DLD1 (cell line): ENCODE measurements at regions not wholly inside any gene's neighbourhood (a gene's known extent, or its start where the extent isn't known, plus 50 kb on each side); places are given as distances from the start of the nearest gene placed in this dataset.

Experiments used
- in situ Hi-C: cut with HindIII; loops from 2 replicates; pipeline ENCODE4 v1.10.0; 2017; ENCODE audit warnings: low sequenced_read_pairs

DNA sequence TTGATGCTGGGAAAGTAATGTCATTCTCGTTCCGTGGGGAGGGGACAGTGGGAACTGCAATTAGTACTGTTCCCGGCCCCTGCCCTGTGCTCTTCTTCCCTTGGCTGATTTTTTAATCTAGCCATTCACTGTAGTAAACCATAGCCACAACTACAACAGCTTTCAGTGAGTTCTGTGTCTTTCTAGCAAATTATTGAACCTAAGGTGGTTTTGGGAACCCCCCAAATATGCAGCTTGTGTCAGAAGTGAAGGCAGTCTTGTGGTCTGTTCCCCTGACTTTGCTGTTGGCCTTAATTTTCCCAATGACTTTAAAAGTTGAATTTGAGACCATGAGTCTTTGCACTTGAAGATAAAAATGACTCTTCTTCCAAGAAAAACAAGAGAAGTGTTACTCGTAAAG lies 114.3 kb upstream of the ETV6 start:
- in situ Hi-C loops, result loop anchor here (25.0 kb wide), 1 partner anchor 802 kb away; no protein-coding TSS in a partner anchor

DNA sequence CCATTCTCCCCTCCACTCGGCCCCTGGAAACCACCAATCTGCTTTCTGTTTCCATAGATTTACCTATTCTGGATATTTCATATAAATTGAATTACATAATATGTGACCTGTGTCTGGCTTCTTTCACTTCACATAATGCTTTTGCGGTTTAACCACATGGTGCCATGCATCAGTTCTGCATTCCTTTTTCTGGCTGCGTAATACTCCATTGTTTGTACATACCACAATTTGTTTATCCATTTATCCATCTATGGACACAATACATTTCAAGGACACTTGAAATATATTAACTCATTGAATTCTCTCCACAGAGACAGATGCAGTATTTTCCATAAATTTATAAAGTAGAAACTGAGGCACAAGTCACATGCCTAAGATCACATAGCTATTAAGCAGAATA lies 110.3 kb upstream of the ETV6 start:
- in situ Hi-C loops, result loop anchor here (25.0 kb wide), 1 partner anchor 798 kb away; no protein-coding TSS in a partner anchor

DNA sequence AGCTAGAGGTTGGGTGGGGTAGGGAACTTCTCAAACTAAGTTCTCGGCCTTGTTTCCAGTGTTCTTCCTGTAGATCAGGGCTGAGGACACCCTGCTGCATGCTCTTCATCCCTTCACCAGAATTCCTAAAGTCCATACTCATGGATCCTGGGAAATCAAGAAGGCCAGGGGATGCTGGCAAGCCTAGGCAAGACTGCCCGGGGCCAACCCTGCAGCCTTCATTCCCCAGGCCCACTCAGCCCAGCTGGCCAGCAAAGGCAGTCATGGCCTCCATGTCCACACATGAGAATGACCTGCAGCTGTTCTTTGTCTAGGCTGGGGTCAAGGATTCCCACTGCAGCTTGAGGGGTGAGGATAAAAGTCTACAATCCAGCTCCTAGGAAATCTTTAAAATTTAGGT lies 109.3 kb upstream of the ETV6 start:
- in situ Hi-C loops, result loop anchor here (25.0 kb wide), 1 partner anchor 797 kb away; no protein-coding TSS in a partner anchor

DNA sequence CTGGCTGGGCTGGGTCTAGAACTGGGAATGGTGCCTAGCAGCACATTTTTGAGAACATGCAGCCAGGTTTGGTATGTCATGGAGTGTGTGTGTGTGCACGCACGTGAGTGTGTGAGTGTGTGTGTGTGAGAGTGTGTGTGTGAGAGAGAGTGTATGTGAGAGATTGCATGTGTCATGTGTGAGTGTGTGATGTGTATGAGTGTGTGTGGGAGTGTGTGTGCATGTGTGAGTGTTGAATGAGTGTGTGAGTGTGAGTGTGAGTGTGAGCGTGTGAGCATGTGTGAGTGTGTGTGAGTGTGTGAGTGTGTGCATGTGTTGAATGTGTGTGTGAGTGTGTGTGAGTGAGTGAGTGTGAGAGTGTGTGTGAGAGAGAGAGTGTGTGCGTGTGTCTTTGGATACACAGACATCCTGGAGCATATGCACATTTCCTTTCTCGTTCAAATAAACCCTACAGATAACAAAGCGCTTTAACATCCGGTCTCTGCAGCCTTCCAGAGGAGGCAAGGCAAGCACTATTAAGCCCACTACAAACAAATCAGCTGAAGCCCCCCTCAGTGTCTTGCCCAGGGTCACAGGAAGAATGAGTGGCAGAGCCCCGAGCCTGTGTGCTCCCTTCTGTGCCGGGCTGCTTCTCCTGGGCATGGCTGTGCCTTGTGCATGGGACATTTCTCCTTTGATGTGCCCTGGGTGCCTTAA lies 108.7 kb upstream of the ETV6 start:
- in situ Hi-C loops, result loop anchor here (25.0 kb wide), 1 partner anchor 797 kb away; no protein-coding TSS in a partner anchor

DNA sequence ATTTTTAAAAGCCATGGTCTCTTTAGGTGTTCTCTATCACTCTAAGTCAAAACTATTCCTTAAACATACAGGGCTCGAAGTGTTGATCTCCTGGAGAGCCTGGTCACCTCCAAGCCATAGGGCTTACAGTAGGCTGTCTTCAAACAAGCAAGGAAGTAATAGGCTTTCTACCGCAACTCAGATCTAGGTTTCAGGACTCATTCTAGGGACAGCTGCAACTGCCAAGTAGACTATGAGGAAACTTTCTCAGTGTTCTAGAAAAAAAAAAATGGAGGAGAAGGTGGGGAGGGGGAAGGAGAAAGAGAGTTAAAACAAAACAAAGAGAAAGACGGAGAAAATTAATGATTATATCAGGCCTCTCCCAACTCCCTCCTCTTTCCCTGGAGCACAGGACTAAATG lies 106.9 kb upstream of the ETV6 start:
- in situ Hi-C loops, result loop anchor here (25.0 kb wide), 1 partner anchor 795 kb away; no protein-coding TSS in a partner anchor

DNA sequence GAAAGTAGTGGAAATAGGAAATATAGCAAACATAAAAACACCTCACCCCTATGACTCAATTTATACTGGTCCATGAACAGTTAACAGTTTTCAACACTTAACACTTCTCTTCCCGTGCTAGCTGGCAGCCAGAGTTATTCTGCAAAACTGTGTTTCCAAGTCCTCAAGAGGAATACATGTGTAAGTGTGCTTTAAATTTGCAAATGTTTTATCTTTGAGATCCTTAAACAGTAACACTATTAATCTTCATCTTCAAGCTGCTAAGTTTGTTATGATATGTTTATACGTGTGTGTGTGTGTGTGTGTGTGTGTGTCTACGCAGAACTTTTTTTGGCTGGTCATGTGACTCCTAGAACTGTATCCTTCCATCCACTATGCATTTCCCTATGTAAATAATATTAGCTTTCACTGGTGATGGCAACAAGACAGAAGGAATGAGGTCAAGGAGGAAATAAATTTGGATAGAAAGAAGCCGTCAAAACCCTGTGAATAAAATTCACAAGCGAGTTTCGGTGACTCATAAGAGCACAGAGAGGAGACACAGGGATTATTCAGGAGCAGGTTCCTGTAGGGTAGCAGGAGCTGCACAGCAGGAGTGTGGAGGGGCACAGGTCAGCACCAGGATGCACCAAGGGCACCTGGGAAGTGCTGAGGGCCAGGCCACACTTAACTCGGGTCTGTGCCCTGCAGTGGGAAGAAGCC lies 105.9 kb upstream of the ETV6 start:
- in situ Hi-C loops, result loop anchor here (25.0 kb wide), 1 partner anchor 794 kb away; no protein-coding TSS in a partner anchor

DNA sequence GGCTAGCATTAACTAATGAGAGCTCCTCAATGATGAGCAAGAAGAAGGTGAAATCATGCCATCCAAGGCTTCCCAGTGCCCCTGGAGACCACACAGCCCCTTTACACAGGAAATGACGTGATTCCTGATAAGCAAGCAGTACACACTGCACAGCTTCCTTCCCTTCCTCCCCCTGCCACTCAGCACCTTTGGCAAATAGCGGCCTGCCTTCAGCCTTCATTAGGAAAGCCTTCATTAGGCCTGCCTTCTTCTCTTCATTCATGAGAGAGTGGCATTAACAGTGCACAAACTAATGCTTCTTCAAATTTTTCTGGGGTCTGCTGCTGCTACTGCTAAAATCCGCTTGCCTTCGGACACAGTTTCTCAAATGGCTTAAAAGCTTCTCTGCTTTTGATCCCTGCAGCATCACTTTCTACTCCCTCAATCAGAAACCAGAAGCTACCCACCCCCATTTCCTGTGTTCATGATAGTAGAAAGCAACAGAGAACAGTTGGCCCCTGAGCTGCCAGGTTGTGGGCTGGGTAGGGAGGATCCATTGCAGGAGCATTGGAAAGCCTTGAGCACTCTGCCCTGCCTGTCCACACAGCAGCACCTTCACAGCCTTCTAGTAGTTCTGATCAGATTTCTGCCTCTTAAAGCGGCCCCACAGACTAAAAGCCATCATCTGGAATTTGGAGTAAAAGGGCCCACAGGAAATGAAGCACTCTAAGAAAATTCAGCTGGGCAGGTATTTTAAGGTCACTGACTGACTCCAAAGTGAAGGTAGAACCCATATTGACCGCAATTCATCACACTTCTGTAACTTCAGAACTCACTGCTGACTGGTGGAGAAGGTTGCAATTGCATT lies 103.8 kb upstream of the ETV6 start:
- in situ Hi-C loops, result loop anchor here (25.0 kb wide), 1 partner anchor 792 kb away; no protein-coding TSS in a partner anchor

DNA sequence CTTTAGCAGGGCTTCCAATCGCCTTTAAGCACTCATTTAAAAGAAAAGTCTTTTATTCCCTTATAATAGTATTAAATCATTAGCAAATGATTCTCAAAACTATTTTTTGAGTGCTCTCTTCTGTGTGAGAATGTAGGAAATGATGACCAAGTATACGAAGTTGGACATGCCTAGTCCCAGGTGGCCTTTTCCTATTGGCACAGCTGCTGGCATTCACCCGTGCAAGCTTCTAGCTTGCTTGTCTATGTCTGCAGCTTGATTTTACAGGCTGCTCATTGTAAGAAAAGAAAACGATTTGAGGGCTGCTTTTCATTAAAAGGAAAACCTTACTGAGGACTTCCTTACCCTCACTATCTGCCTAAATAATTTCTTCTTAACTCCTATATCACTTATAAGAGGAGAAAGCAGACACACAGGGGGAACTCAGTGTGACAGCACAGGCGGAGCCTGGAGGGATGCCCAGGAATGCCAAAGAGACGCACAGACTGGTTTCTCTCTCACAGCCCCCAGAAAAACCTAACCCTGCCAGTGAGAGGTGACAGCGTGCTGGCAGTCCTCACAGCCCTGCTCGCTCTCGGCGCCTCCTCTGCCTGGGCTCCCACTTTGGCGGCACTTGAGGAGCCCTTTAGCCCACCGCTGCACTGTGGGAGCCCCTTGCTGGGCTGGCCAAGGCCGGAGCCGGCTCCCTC lies 102.7 kb upstream of the ETV6 start:
- in situ Hi-C loops, result loop anchor here (25.0 kb wide), 1 partner anchor 791 kb away; no protein-coding TSS in a partner anchor

DNA sequence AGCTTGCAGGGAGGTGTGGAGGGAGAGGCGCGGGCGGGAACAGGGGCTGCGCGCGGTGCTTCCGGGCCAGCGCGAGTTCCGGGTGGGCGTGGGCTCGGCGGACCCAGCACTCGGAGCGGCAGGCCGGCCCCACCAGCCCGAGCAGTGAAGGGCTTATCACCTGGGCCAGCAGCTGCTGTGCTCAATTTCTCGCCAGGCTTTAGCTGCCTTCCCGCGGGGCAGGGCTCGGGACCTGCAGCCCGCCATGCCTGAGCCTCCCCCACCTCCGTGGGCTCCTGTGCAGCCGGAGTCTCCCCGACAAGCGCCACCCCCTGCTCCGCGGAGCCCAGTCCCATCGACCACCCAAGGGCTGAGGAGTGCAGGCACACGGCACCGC lies 102.2 kb upstream of the ETV6 start:
- in situ Hi-C loops, result loop anchor here (25.0 kb wide), 1 partner anchor 790 kb away; no protein-coding TSS in a partner anchor

DNA sequence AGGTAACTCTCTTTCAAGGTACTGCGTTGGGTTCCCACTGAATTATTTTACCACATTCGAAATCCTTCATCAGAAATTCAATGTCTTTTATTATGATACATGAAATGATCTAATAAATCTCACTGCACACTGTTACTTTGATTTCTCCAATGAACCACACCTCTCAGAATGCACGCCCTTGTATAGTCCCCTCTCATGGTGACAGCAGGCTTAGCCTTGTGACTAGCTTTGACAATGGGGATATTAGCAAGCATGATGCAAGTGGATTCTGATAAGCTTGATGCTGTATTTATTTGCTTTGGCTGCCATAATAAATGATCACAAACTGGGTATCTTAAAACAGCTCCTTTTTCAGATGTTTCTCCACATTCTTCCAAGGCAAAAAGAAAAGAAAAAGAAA lies 100.4 kb upstream of the ETV6 start:
- in situ Hi-C loops, result loop anchor here (25.0 kb wide), 1 partner anchor 788 kb away; no protein-coding TSS in a partner anchor

DNA sequence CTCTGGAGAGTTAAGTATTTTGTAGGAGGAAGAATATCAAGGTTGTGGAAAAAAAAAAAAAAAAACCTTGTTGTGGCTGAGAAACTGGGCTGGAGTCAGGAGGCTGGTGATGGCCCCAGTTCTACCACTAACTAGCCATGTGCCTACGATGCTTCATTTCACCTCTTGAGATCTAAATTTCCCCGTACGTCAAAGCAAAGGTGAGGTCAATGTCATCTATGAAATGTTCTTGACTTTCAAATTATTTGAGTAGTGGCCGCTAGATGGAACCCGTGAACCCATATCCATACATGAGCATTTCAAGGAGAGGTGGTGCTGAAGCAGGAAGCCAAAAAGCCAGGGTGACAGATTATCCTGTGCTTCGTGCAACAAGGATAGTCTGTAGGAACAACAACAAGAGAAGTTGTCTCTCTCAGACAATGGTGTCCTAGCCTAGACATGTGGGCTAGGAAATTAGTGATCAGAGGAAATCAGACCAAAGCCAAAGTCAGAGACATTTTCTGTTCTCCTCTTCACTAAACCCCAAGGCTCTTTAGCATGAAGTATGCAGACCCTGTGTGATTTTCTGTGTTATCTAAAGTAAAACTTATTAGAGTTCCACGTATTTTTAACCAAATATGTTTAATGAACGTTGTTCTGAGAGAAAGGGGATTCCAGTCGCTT lies 95.5 kb upstream of the ETV6 start:
- in situ Hi-C loops, result no loop called here

DNA sequence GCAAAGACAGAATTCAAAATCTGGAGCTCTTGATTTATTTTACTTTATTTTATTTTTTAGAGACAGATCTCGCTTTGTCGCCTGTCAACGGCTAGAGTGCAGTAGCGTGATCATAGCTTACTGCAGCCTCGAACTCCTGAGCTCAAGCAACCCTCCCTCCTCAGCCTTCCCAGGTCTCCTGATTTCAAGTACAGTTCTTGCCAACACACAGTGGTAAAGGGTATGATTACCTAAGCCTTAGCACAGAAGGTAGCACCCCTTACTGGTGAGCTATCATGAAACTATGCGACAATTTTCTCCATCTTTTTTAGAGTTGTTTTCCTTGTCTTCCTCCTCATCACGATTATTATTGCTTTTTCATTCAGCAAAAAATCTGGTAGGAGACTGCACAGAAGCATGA lies 94.3 kb upstream of the ETV6 start:
- in situ Hi-C loops, result no loop called here

DNA sequence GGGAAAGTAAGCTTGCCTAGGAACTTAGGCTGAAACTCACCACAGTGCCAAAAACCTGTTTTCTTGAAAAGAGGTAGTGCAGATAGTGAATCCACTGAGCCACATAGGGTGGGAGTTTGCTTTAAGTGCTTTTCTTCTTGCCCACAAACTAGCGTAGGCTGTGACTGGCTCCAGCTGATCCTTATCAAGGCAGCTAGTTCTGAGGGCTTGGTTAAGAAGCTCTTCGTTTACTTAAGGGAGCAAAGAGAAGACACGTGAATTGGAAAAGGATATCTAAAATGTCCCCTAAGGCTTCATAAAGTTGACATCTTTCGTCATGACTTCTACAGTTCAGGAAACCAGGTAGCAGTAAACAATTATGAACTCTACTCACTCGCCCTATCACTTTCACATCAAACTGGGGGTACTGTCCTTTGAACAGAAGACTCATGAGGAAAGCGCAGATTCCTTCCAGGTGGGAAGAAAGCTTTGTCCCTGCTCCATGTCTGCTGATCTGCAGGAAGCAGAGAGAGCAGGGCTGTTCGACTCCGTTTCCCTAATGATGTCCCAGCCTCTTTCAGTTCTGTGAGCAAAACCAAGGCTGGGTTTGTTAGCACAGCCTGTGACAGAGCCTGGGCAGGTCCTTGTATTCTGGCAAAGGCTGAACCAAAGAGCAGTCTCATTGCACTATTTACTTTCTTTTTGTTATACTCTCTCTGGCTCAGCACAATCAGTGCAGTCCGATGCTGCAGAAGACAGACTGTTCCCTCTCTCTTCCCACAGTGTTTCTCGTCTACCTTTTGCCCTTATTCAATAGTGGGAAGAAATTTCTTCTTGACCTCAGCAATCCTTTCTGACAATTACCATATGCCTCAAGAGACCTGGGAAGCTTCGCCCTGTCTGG lies 93.5 kb upstream of the ETV6 start:
- in situ Hi-C loops, result no loop called here

DNA sequence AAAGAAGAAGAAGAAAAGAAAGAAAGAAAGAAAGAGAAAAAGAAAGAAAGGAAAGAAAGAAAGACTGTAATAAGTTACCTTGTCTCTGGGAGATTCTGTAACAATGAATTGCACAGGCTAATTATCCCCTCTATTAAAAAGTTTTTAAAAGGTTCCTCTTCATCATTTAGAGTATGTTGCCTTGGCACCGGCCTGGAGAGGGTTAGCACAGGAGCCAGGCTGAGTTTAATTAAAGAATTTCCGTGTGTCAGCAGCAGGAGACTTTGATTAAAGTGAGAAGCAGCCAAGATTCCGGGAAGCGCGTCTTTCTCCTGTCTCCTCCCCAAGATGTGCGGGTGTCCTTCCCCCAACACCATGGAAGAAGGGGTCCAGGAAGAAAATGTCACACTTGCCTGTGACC lies 92.8 kb upstream of the ETV6 start:
- in situ Hi-C loops, result no loop called here

DNA sequence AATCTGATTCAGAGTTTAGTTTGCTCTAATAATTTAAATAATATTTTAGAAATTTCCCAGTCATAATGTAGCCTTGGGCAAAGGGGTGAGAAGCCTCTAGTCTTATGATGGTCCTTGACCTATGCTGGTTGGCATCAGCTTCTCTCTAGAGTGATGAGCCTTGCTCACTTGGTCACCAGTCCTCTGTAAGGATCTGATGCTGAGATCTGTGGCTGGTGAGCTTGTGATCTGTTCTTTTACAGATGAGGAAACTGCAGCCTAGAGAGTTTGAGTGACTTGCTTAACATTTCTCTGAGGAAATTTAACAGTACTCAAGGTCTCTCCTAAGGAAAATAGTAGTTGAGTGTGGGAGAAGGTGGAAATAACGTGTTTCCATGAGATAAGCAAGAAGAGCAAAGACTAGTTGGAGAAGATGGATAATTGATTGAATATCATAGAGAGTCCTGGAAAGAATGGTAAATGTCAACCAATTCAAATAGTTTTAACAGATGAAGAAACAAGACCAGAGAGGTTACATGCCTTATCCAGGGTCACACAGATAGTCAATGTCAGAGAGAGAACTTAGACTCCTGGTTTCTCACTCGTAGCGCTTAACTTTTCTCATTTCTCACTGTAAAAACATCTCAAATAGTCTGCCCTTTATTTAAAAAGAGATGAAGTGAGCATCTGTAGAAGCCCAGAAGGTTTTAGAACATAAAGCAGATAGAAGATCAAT lies 89.7 kb upstream of the ETV6 start:
- in situ Hi-C loops, result no loop called here

DNA sequence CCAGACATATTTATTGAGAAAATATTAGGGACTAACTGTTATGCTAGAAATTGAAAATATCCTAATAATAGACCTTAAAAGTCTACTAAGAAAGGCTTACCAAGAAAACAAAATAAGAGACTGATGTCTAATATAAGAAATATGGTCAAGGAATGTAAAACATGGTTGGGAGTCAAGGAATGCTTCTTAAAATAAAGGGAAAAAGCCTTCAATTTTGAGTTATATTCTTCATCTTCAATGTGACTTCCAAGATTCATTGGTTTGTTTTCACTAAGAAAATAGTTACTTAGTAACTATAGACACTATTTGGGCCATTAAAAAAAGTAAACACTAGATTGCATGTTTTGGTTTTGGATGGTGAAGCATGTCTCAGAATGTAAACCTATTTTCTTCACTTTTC lies 88.1 kb upstream of the ETV6 start:
- in situ Hi-C loops, result no loop called here

DNA sequence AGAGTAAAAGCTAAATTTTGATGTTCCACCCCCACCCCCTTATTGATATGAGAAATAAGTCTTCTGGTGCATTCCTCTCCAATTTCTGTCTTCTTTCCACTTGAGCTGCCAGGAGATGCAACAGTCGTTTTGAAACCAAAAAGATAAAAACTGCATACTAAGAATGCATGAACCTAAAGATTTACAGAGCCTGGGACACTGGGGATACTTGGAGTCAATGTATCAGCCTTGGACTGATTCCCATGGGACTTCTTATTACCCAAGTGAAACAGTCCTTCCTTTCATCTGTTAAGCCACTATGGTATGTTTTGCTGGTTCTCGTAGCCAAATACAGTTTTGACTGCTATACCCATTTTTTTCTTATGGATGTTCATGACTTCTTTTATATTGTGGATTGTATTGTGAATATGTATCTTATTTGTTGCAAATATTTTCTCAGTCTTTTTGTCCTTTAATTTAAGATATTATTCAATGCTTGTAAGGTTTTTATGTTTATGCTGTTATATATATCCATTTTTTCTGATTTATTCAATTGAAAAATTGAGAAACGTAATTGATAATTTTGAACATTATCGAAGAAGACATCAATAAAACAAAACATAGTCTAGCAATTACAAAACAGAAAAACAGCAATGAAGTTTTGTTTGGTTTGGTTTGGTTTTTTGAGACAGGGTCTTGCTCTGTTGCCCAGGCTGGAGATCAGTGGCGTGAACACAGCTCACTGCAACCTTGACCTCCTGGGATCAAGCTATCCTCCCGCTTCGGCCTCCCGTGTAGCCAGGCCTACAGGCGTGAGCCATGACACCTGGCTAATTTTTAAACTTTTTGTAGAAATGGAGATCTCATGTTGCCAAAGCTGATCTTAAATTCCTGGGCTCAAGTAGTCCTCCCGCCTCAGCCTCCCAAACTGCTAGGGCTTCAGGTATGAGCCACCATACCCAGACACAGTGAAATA lies 85.4 kb upstream of the ETV6 start:
- in situ Hi-C loops, result no loop called here
